IMR-90 (cell line): ENCODE measurements at regions not wholly inside any gene's neighbourhood (a gene's known extent, or its start where the extent isn't known, plus 50 kb on each side); places are given as distances from the start of the nearest gene placed in this dataset.

Experiments used
- ATAC-seq: fragments of 200-7000 bp; cut with Tn5 transposase; 2 replicates; pipeline ENCODE4 v1.9.1; 2020; ENCODE audit warnings: low read depth, mild to moderate bottlenecking, moderate library complexity
- BruUV-seq: library from RNA; stranded (reverse); fragments of 400-500 nt; replicated peaks from 2 replicates; lab custom pipeline; 2021; lab: Mats Ljungman, UMichigan
- CTCF ChIA-PET: fragments of 300-600 bp; formaldehyde crosslinking; extraction: SDS; loops from one replicate; lab custom pipeline; 2021; ENCODE audit warnings: antibody characterized with exemption; lab: Yijun Ruan, JAX
- POLR2A ChIA-PET: fragments of 300-600 bp; sonication (Branson Sonifier 250); formaldehyde crosslinking; loops from one replicate; lab custom pipeline; 2022; ENCODE audit warnings: antibody characterized with exemption; ENCODE audit not compliant: unreplicated experiment; lab: Charles Lee
- DNase-seq: peaks from one replicate; pipeline ENCODE4 v3.0.0; 2013
- H2AFZ ChIP-seq: replicated peaks from 2 replicates; pipeline ENCODE3; 2013; ENCODE audit warnings: low read length, mild to moderate bottlenecking; ENCODE audit not compliant: poor library complexity
- H2AK5ac ChIP-seq: 2 replicates; pipeline ENCODE4 v1.6.1; 2013; ENCODE audit warnings: low read depth, low read length, inconsistent platforms
- H2AK9ac ChIP-seq: replicated peaks from 2 replicates; pipeline ENCODE3; 2013; ENCODE audit warnings: mild to moderate bottlenecking, low read depth, low read length, moderate library complexity; ENCODE audit not compliant: poor library complexity
- H2BK120ac ChIP-seq: 2 replicates; pipeline ENCODE4 v1.6.1; 2013; ENCODE audit warnings: low read depth, low read length, inconsistent platforms
- H2BK15ac ChIP-seq: 3 replicates; pipeline ENCODE4 v1.6.1; 2013; ENCODE audit warnings: low read depth, low read length, inconsistent platforms
- H2BK20ac ChIP-seq: 2 replicates; pipeline ENCODE4 v1.6.1; 2013; ENCODE audit warnings: low read depth, mild to moderate bottlenecking, inconsistent platforms, low read length, moderate library complexity
- H2BK5ac ChIP-seq: 2 replicates; pipeline ENCODE4 v1.6.1; 2013; ENCODE audit warnings: mild to moderate bottlenecking, low read depth, low read length, inconsistent platforms; ENCODE audit not compliant: poor library complexity, severe bottlenecking
- H3K14ac ChIP-seq: replicated peaks from 2 replicates; pipeline ENCODE4 v1.6.1; 2013; ENCODE audit warnings: low read depth, low read length, inconsistent platforms
- H3K18ac ChIP-seq: 2 replicates; pipeline ENCODE4 v1.6.1; 2013; ENCODE audit warnings: low read depth, low read length, control low read depth
- H3K23ac ChIP-seq: 2 replicates; pipeline ENCODE4 v1.6.1; 2013; ENCODE audit warnings: low read depth, low read length, inconsistent platforms
- H3K27ac ChIP-seq: 2 replicates; pipeline ENCODE4 v1.5.1; 2013; ENCODE audit warnings: mild to moderate bottlenecking, control low read depth, low read length; ENCODE audit not compliant: insufficient read depth
- H3K27me3 ChIP-seq: 2 replicates; pipeline ENCODE4 v1.6.1; 2013; ENCODE audit warnings: low read length; ENCODE audit not compliant: control insufficient read depth, insufficient read depth
- H3K36me3 ChIP-seq: 2 replicates; pipeline ENCODE4 v1.6.1; 2013; ENCODE audit warnings: low read length, mixed read lengths; ENCODE audit not compliant: control insufficient read depth, insufficient read depth
- H3K4ac ChIP-seq: 2 replicates; pipeline ENCODE4 v1.6.1; 2013; ENCODE audit warnings: low read depth, low read length, inconsistent platforms
- H3K4me1 ChIP-seq: 2 replicates; pipeline ENCODE4 v1.6.1; 2013; ENCODE audit warnings: low read length, mixed read lengths; ENCODE audit not compliant: control insufficient read depth, insufficient read depth
- H3K4me2 ChIP-seq: 2 replicates; pipeline ENCODE4 v1.6.1; 2013; ENCODE audit warnings: low read depth, mild to moderate bottlenecking, control low read depth, low read length, moderate library complexity
- H3K4me3 ChIP-seq: 2 replicates; pipeline ENCODE4 v1.5.1; 2013; ENCODE audit warnings: low read depth, mild to moderate bottlenecking, control low read depth, low read length, moderate library complexity; ENCODE audit not compliant: insufficient read depth
- H3K56ac ChIP-seq: 2 replicates; pipeline ENCODE4 v1.6.1; 2013; ENCODE audit warnings: low read length, inconsistent platforms; ENCODE audit not compliant: insufficient read depth; ENCODE audit errors: extremely low read depth
- H3K79me1 ChIP-seq, 2 experiments: 2 replicates each; pipeline ENCODE4 v1.6.1; 2013; ENCODE audit warnings: low read length in 2 of 2, inconsistent platforms in 1 of 2, low read depth in 1 of 2
- H3K9ac ChIP-seq: 2 replicates; pipeline ENCODE4 v1.6.1; 2013; ENCODE audit warnings: low read depth, low read length, control low read depth
- H3K9me1 ChIP-seq: 2 replicates; pipeline ENCODE4 v1.6.1; 2013; ENCODE audit warnings: low read length, inconsistent platforms; ENCODE audit not compliant: insufficient read depth
- H3K9me3 ChIP-seq: 2 replicates; pipeline ENCODE4 v1.6.1; 2013; ENCODE audit warnings: low read length; ENCODE audit not compliant: control insufficient read depth, insufficient read depth
- H4K20me1 ChIP-seq: 2 replicates; pipeline ENCODE4 v1.6.1; 2013; ENCODE audit warnings: low read length, inconsistent platforms; ENCODE audit not compliant: insufficient read depth
- H4K5ac ChIP-seq: 2 replicates; pipeline ENCODE4 v1.6.1; 2013; ENCODE audit warnings: mild to moderate bottlenecking, low read depth, low read length, control low read depth
- H4K8ac ChIP-seq, 2 experiments: 2 replicates each; pipeline ENCODE4 v1.6.1; 2013; ENCODE audit warnings: low read depth in 2 of 2, low read length in 2 of 2, control low read depth in 1 of 2, inconsistent platforms in 1 of 2
- H4K91ac ChIP-seq: 2 replicates; pipeline ENCODE4 v1.6.1; 2013; ENCODE audit warnings: low read depth, low read length, inconsistent platforms; ENCODE audit not compliant: insufficient read depth
- BHLHE40 ChIP-seq: fragments of 150-350 bp; IDR thresholded peaks from 2 replicates; pipeline ENCODE4 v1.6.1; 2016; ENCODE audit warnings: mild to moderate bottlenecking, low read depth, low read length
- CEBPB ChIP-seq: IDR thresholded peaks from 2 replicates; pipeline ENCODE4 v1.6.1; 2012; ENCODE audit warnings: low read depth, low read length, improper control_type of control experiment
- CHD1 ChIP-seq: IDR thresholded peaks from 2 replicates; pipeline ENCODE4 v1.6.1; 2012; ENCODE audit warnings: low read depth, low read length, improper control_type of control experiment
- CTCF ChIP-seq: conservative IDR thresholded peaks from 2 replicates; pipeline ENCODE4 v1.5.1; 2012; ENCODE audit warnings: mild to moderate bottlenecking, low read depth, low read length, improper control_type of control experiment
- ELK1 ChIP-seq: fragments of 150-350 bp; IDR thresholded peaks from 2 replicates; pipeline ENCODE4 v1.6.1; 2016; ENCODE audit warnings: low read depth, mild to moderate bottlenecking, low read length, moderate library complexity, borderline replicate concordance
- FOS ChIP-seq: fragments of 150-350 bp; IDR thresholded peaks from 2 replicates; pipeline ENCODE4 v1.6.1; 2016; ENCODE audit warnings: low read depth, low read length
- MAFK ChIP-seq: IDR thresholded peaks from 2 replicates; pipeline ENCODE4 v1.6.1; 2012; ENCODE audit warnings: low read depth, low read length, improper control_type of control experiment
- MAZ ChIP-seq: IDR thresholded peaks from 2 replicates; pipeline ENCODE4 v1.6.1; 2012; ENCODE audit warnings: low read depth, mild to moderate bottlenecking, low read length, improper control_type of control experiment, moderate library complexity, borderline replicate concordance
- MXI1 ChIP-seq: IDR thresholded peaks from 2 replicates; pipeline ENCODE4 v1.6.1; 2012; ENCODE audit warnings: low read depth, mild to moderate bottlenecking, low read length, moderate library complexity, borderline replicate concordance
- NFE2L2 ChIP-seq: fragments of 150-350 bp; IDR thresholded peaks from 2 replicates; pipeline ENCODE4 v1.6.1; 2016; ENCODE audit warnings: low read depth, mild to moderate bottlenecking, low read length
- POLR2A ChIP-seq: IDR thresholded peaks from 2 replicates; pipeline ENCODE4 v1.6.1; 2012; ENCODE audit warnings: mild to moderate bottlenecking, low read depth, low read length
- RAD21 ChIP-seq: IDR thresholded peaks from 2 replicates; pipeline ENCODE4 v1.6.1; 2012; ENCODE audit warnings: low read length, improper control_type of control experiment
- RCOR1 ChIP-seq: IDR thresholded peaks from 2 replicates; pipeline ENCODE4 v1.6.1; 2012; ENCODE audit warnings: mild to moderate bottlenecking, low read length, improper control_type of control experiment; ENCODE audit not compliant: insufficient replicate concordance
- RFX5 ChIP-seq: IDR thresholded peaks from 2 replicates; pipeline ENCODE4 v1.8.0; 2012; ENCODE audit warnings: low read depth, mild to moderate bottlenecking, low read length, moderate library complexity
- SMC3 ChIP-seq: fragments of 150-350 bp; IDR thresholded peaks from 2 replicates; pipeline ENCODE4 v1.6.1; 2016; ENCODE audit warnings: low read depth, mild to moderate bottlenecking, antibody characterized with exemption, low read length, moderate library complexity
- USF2 ChIP-seq: fragments of 150-350 bp; IDR thresholded peaks from 2 replicates; pipeline ENCODE4 v1.6.1; 2017; ENCODE audit warnings: mild to moderate bottlenecking, antibody characterized with exemption, low read length, low read depth
- WGBS, 2 experiments: methylation state at CpG; one replicate each; pipeline versions ENCODE4 v1.1.5 to v1.1.7; 2013; ENCODE audit warnings: missing lambda C conversion rate in 2 of 2; ENCODE audit not compliant: insufficient read length in 1 of 2; ENCODE audit errors: extremely low coverage in 2 of 2; 5-methylcytosine and 5-hydroxymethylcytosine counted together
- dilution Hi-C: fragments of 300-500 bp; cut with HindIII; formaldehyde crosslinking; loops from one replicate; pipeline ENCODE4 v1.14.3; 2018; ENCODE audit warnings: low sequenced_read_pairs; ENCODE audit not compliant: unreplicated experiment
- in situ Hi-C: fragments of 300-500 bp; cut with MboI; formaldehyde crosslinking; loops from 3 replicates; pipeline ENCODE4 v1.14.3; 2019; ENCODE audit warnings: low sequenced_read_pairs, inconsistent platforms, mixed read lengths
- intact Hi-C: fragments of 100-400 bp; cut with micrococcal nuclease; formaldehyde crosslinking; loops from 2 replicates; pipeline ENCODE4 v1.10.0; 2022

- BruUV-seq = no TSS peak
- Histone ChIP-seq H2BK15ac (no peak overlapping the region), H4K91ac (no peak overlapping the region), H2BK20ac (no peak overlapping the region), H3K14ac (no peak overlapping the region), H2BK5ac (no peak overlapping the region), H3K27me3 (no peaks in the 10 kb centered on the region), H3K4me3 (no peak overlapping the region), H3K4me2 (no peak overlapping the region), H3K18ac (no peak overlapping the region), H2BK120ac (no peak overlapping the region), H3K27ac (no peak overlapping the region), H3K9me3 (peaks cover 11% of the 10 kb centered on the region; the same call in 1 of the 2 replicates), H4K20me1 (no peaks in the 10 kb centered on the region), H3K36me3 (no peaks in the 10 kb centered on the region), H4K5ac (no peak overlapping the region), H2AK5ac (no peak overlapping the region), H3K9me1 (no peaks in the 10 kb centered on the region), H3K23ac (no peak overlapping the region), H3K79me1 (no peaks in the 10 kb centered on the region), H3K4me1 (no peaks in the 10 kb centered on the region), H4K8ac (no peak overlapping the region), H3K56ac (no peak overlapping the region), H3K9ac (no peak overlapping the region), H2AK9ac (no peak overlapping the region), H3K4ac (no peak overlapping the region), H2AFZ (no peak overlapping the region)
- 36% methylated on average over 2 of the region's 5 CpGs; no CpG with 5 or more reads in 1 of the 2 experiments for WGBS, 2 experiments
- DNase-seq (no peak), ATAC-seq (no peak)
- dilution Hi-C loops (no loop called here), intact Hi-C loops (no loop called here), in situ Hi-C loops (no loop called here)
- POLR2A ChIA-PET = no interaction called here
- CTCF ChIA-PET = no interaction called here
- TF ChIP-seq CHD1 (no peak), FOS (no peak), RAD21 (no peak), MAZ (no peak), USF2 (no peak), RCOR1 (no peak), RFX5 (no peak), SMC3 (no peak), CTCF (no peak), MAFK (no peak), POLR2A (no peak), ELK1 (no peak), MXI1 (no peak), BHLHE40 (no peak), NFE2L2 (no peak), CEBPB (no peak)
Measured at GRCh38 chr20:19129976-19130612, 82.3 kb upstream of the SLC24A3 start.
